Smooth muscle cell (in vitro differentiated cells): ENCODE measurements at regions not wholly inside any gene's neighbourhood (a gene's known extent, or its start where the extent isn't known, plus 50 kb on each side); places are given as distances from the start of the nearest gene placed in this dataset.
"Not testable (repeated sequence)": the region's sequence is repeated elsewhere in the genome, so short reads cannot be mapped to it uniquely, and the experiment has no call there.

Experiments used
- DNase-seq: peaks from one replicate; lab custom pipeline; 2025; ENCODE audit not compliant: unreplicated experiment; lab: John Stamatoyannopoulos, UW
- H2AFZ ChIP-seq: fragments of 200-600 bp; sonication (generic); 2 replicates; pipeline ENCODE4 v1.6.0; 2016; ENCODE audit warnings: antibody characterized with exemption, low read depth, mild to moderate bottlenecking
- H3F3A ChIP-seq: fragments of 200-600 bp; sonication (generic); 2 replicates; pipeline ENCODE4 v1.6.0; 2017; ENCODE audit warnings: antibody characterized with exemption, low read depth
- H3K27ac ChIP-seq: fragments of 200-600 bp; sonication (generic); 2 replicates; pipeline ENCODE4 v1.5.1; 2016; ENCODE audit warnings: low read depth, mild to moderate bottlenecking
- H3K27me3 ChIP-seq: fragments of 200-600 bp; sonication (generic); 2 replicates; pipeline ENCODE4 v1.6.1; 2016; ENCODE audit warnings: low read depth, mild to moderate bottlenecking
- H3K36me3 ChIP-seq: fragments of 200-600 bp; sonication (generic); 2 replicates; pipeline ENCODE4 v1.5.1; 2016; ENCODE audit warnings: low read depth
- H3K4me1 ChIP-seq: fragments of 200-600 bp; sonication (generic); 2 replicates; pipeline ENCODE4 v1.5.1; 2016; ENCODE audit warnings: low read depth
- H3K4me2 ChIP-seq: fragments of 200-600 bp; sonication (generic); 2 replicates; pipeline ENCODE4 v1.6.0; 2016; ENCODE audit warnings: mild to moderate bottlenecking
- H3K4me3 ChIP-seq: fragments of 200-600 bp; sonication (generic); 2 replicates; pipeline ENCODE4 v1.5.1; 2016; ENCODE audit warnings: mild to moderate bottlenecking
- H3K79me2 ChIP-seq: fragments of 200-600 bp; sonication (generic); 2 replicates; pipeline ENCODE4 v1.6.0; 2016; ENCODE audit warnings: low read depth, mild to moderate bottlenecking
- H3K9ac ChIP-seq: fragments of 200-600 bp; sonication (generic); 2 replicates; pipeline ENCODE4 v1.6.0; 2016; ENCODE audit warnings: low read depth
- H3K9me3 ChIP-seq: fragments of 200-600 bp; sonication (generic); replicated peaks from 2 replicates; pipeline ENCODE4 v1.5.1; 2016; ENCODE audit warnings: low read depth
- H4K20me1 ChIP-seq: fragments of 200-600 bp; sonication (generic); 2 replicates; pipeline ENCODE4 v1.6.0; 2016; ENCODE audit warnings: low read depth
- CTCF ChIP-seq: fragments of 200-600 bp; sonication (generic); IDR thresholded peaks from 2 replicates; pipeline ENCODE4 v1.5.1; 2017; ENCODE audit warnings: borderline replicate concordance, mild to moderate bottlenecking, antibody characterized with exemption; ENCODE audit not compliant: insufficient read depth, poor library complexity, severe bottlenecking
- whole genome bisulfite sequencing: methylation state at CpG from one replicate; pipeline ENCODE4 v1.1.7; 2016; ENCODE audit warnings: low lambda C conversion rate; 5-methylcytosine and 5-hydroxymethylcytosine counted together

- no peaks in the 10 kb centered on the region for H3F3A ChIP-seq
- H3K79me2 ChIP-seq: no peaks in the 10 kb centered on the region
- H3K9ac ChIP-seq: no peak overlapping the region
- no peaks in the 10 kb centered on the region for H3K36me3 ChIP-seq
- H4K20me1 ChIP-seq: no peaks in the 10 kb centered on the region
- H2AFZ ChIP-seq: no peak overlapping the region
- no peak overlapping the region for H3K4me3 ChIP-seq
- no peaks in the 10 kb centered on the region for H3K9me3 ChIP-seq
- no peaks in the 10 kb centered on the region for H3K27me3 ChIP-seq
- TF ChIP-seq CTCF: no peak
- 88% methylated on average over 1 of the region's 1 CpG for WGBS
- H3K4me1 ChIP-seq: no peaks in the 10 kb centered on the region
- no peak for DNase-seq
- H3K4me2 ChIP-seq: no peak overlapping the region
- no peak overlapping the region for H3K27ac ChIP-seq
Measured at GRCh38 chrX:3990569-3990968, 277.1 kb upstream of the PRKX start.

GRCh38 chrX:3972104-3972858, 258.8 kb upstream of the PRKX start:
- not testable (repeated sequence) for H3K4me1 ChIP-seq, H3K4me3 ChIP-seq, H3K79me2 ChIP-seq, H3F3A ChIP-seq, H3K27me3 ChIP-seq, H3K27ac ChIP-seq, H3K9ac ChIP-seq, DNase-seq, H3K9me3 ChIP-seq, H4K20me1 ChIP-seq, H2AFZ ChIP-seq, H3K4me2 ChIP-seq, H3K36me3 ChIP-seq
- WGBS: 73% methylated on average over 8 of the region's 8 CpGs
- peak; percentile 30 for TF ChIP-seq CTCF

- Histone ChIP-seq H3F3A (no peaks in the 10 kb centered on the region), H3K79me2 (no peaks in the 10 kb centered on the region), H4K20me1 (no peaks in the 10 kb centered on the region), H2AFZ (no peak overlapping the region), H3K27ac (no peak overlapping the region), H3K4me2 (no peak overlapping the region), H3K36me3 (no peaks in the 10 kb centered on the region), H3K9me3 (no peaks in the 10 kb centered on the region), H3K27me3 (no peaks in the 10 kb centered on the region), H3K9ac (no peak overlapping the region), H3K4me1 (no peaks in the 10 kb centered on the region), H3K4me3 (no peak overlapping the region)
- 94% methylated on average over 4 of the region's 4 CpGs for WGBS
- no peak for DNase-seq
- TF ChIP-seq CTCF: no peak
Measured at GRCh38 chrX:3968749-3969148, 255.3 kb upstream of the PRKX start.

GRCh38 chrX:3963980-3964379, 250.5 kb upstream of the PRKX start:
- Histone ChIP-seq H3K79me2 (no peaks in the 10 kb centered on the region), H3F3A (no peaks in the 10 kb centered on the region), H3K36me3 (no peaks in the 10 kb centered on the region), H3K4me3 (no peak overlapping the region), H3K9ac (no peak overlapping the region), H3K9me3 (no peaks in the 10 kb centered on the region), H4K20me1 (no peaks in the 10 kb centered on the region), H2AFZ (no peak overlapping the region), H3K27ac (no peak overlapping the region), H3K4me1 (peaks cover 5% of the 10 kb centered on the region), H3K27me3 (no peaks in the 10 kb centered on the region), H3K4me2 (no peak overlapping the region)
- no peak for DNase-seq
- TF ChIP-seq CTCF: no peak
- 57% methylated on average over 6 of the region's 6 CpGs for WGBS
